Ishikawa (cell line): ENCODE measurements at regions not wholly inside any gene's neighbourhood (a gene's known extent, or its start where the extent isn't known, plus 50 kb on each side); places are given as distances from the start of the nearest gene placed in this dataset.

ENCODE experiments used
- EGR1 ChIP-seq: IDR thresholded peaks from 2 replicates; pipeline ENCODE4 v1.6.1; 2012
- MAX ChIP-seq: IDR thresholded peaks from 2 replicates; pipeline ENCODE4 v1.6.1; 2012
- TAF1 ChIP-seq: IDR thresholded peaks from 2 replicates; pipeline ENCODE4 v1.6.1; 2012; ENCODE audit warnings: low read depth, mild to moderate bottlenecking
- ZBTB7A ChIP-seq: IDR thresholded peaks from 2 replicates; pipeline ENCODE4 v1.6.1; 2012; ENCODE audit warnings: low read depth

- no peak for TF ChIP-seq TAF1
- TF ChIP-seq ZBTB7A, result no peak
- TF ChIP-seq MAX, result no peak
- TF ChIP-seq EGR1, result no peak
These were observed 299.0 kb downstream of the ETS1 start for GRCh38 chr11:128288368-128288767.
